ENCODE measurements at regions not wholly inside any gene's neighbourhood (a gene's known extent, or its start where the extent isn't known, plus 50 kb on each side); places are given as distances from the start of the nearest gene placed in this dataset.

DNA sequence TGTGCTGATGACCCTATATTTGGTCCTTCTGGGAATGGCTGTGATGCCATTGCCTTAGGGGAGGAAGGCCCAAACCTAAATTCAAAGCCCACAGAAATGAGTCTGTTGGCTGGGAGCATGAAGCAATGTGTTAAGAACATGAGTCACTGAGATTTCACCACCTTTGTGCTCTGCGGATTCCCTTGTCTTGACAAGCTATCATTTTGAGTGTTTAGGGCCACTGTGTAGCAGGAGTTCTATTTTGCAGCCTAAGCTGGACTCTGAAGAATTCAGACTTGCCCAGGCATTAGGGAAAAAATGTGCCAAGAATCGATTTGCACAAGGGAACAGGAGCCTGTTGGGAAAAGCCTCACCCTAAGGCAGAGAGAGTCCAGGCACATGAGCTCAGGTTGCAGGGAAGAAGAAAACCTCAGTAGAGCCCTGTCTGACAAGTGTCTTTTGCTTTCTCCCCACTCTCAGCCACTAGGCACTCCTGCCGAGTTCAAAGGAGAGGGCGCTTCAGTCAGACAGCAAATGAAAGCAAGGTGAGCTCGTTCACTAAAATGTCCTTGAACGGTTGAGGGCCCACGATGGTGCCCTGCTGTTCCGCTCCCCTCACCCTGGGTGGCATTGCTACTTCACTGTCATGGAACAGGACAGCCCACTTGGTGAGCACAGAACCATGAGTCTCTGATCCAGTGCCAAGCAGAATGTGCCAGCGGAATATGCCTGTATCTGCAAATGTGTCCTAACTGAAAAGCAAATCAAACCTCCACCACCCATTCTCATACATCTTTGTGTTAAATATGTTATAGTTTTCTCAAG lies 93.6 kb downstream of the PRLHR start:
- no peak for TF ChIP-seq MAX (IDR thresholded peaks at IDR 0.05)
- peak; percentile 12; the same call in 1 of the 2 replicates for TF ChIP-seq NFIC (IDR thresholded peaks at IDR 0.05)

DNA sequence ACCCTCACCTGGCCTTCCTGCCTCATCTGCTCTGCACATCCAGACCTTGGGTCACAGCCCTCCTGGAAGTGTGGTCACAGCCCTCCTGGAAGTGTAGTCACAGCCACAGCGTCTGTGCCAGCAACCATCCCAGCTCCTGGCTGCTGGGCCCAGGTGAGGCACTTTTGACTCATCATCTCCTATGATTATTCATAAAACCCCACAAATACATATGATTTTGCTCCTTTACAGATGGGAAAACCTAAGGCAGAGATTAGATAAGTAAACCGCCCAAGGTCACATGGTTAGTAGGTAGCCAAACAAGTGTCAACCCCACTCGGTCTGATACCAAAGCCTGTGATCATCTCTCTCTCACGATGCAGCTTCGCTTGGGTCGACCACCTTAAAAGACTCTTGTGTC lies 94.3 kb downstream of the PRLHR start:
- TF ChIP-seq, protein P1, sequence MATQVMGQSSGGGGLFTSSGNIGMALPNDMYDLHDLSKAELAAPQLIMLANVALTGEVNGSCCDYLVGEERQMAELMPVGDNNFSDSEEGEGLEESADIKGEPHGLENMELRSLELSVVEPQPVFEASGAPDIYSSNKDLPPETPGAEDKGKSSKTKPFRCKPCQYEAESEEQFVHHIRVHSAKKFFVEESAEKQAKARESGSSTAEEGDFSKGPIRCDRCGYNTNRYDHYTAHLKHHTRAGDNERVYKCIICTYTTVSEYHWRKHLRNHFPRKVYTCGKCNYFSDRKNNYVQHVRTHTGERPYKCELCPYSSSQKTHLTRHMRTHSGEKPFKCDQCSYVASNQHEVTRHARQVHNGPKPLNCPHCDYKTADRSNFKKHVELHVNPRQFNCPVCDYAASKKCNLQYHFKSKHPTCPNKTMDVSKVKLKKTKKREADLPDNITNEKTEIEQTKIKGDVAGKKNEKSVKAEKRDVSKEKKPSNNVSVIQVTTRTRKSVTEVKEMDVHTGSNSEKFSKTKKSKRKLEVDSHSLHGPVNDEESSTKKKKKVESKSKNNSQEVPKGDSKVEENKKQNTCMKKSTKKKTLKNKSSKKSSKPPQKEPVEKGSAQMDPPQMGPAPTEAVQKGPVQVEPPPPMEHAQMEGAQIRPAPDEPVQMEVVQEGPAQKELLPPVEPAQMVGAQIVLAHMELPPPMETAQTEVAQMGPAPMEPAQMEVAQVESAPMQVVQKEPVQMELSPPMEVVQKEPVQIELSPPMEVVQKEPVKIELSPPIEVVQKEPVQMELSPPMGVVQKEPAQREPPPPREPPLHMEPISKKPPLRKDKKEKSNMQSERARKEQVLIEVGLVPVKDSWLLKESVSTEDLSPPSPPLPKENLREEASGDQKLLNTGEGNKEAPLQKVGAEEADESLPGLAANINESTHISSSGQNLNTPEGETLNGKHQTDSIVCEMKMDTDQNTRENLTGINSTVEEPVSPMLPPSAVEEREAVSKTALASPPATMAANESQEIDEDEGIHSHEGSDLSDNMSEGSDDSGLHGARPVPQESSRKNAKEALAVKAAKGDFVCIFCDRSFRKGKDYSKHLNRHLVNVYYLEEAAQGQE (IDR thresholded peaks at IDR 0.05; ENCODE audit: low read depth): no peak
- TF ChIP-seq NFIC (IDR thresholded peaks at IDR 0.05): no peak
- TF ChIP-seq USF1 (IDR thresholded peaks at IDR 0.05): no peak
- no peak for TF ChIP-seq TAF1 (IDR thresholded peaks at IDR 0.05; ENCODE audit: low read depth)
- TF ChIP-seq YY1 (IDR thresholded peaks at IDR 0.05; ENCODE audit: low read depth): no peak
- no peak for TF ChIP-seq MAX (IDR thresholded peaks at IDR 0.05)
- no peak for TF ChIP-seq EP300 (IDR thresholded peaks at IDR 0.05; ENCODE audit: borderline replicate concordance)

DNA sequence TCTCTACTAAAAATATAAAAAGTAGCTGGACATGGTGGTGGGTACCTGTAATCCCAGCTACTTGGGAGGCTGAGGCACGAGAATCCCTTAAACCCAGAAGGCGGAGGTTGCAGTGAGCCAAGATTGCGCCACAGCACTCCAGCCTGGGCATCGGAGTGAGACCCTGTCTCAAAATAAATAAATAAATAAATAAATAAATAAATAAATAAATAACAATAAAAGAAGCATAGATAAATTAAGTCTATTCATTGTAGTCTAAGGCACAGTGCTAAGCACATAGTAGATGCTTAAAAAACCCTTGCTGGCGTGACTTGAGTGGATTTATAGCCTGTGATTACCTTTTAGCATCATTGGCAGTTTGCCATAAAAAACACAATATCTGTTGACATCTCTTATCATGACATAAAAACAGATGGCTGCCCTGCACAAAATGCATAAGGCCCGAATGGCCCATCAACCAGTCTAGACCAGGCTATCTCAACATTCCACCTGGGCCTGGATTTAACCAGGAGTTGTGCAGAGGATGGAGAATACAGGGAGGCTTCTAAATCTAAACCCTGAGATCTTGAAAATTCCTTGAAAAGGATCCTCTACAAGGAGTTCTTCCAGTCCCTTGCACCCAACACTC lies 94.9 kb downstream of the PRLHR start:
- TF ChIP-seq TEAD4 (IDR thresholded peaks at IDR 0.05) (no peak), CREB1 (IDR thresholded peaks at IDR 0.05; ENCODE audit: low read depth) (no peak), RAD21 (IDR thresholded peaks at IDR 0.05; ENCODE audit: low read depth) (no peak), CEBPB (IDR thresholded peaks at IDR 0.05) (no peak), EGR1 (IDR thresholded peaks at IDR 0.05) (no peak), EP300 (IDR thresholded peaks at IDR 0.05; ENCODE audit: borderline replicate concordance) (no peak)

- TF ChIP-seq, protein P1 (IDR thresholded peaks at IDR 0.05; ENCODE audit: low read depth): no peak
- TF ChIP-seq TEAD4 (IDR thresholded peaks at IDR 0.05) (no peak), YY1 (IDR thresholded peaks at IDR 0.05; ENCODE audit: low read depth) (no peak), FOXM1 (IDR thresholded peaks at IDR 0.05; ENCODE audit: borderline replicate concordance, low read depth) (no peak), CEBPB (IDR thresholded peaks at IDR 0.05) (no peak), TCF12 (IDR thresholded peaks at IDR 0.05; ENCODE audit: low read depth) (no peak), RAD21 (IDR thresholded peaks at IDR 0.05; ENCODE audit: low read depth) (no peak), MAX (IDR thresholded peaks at IDR 0.05) (no peak), NFIC (IDR thresholded peaks at IDR 0.05) (no peak), ZBTB7A (IDR thresholded peaks at IDR 0.05; ENCODE audit: low read depth) (no peak), EGR1 (IDR thresholded peaks at IDR 0.05) (no peak), USF1 (IDR thresholded peaks at IDR 0.05) (no peak), TAF1 (IDR thresholded peaks at IDR 0.05; ENCODE audit: low read depth) (no peak), EP300 (IDR thresholded peaks at IDR 0.05; ENCODE audit: borderline replicate concordance) (no peak), CREB1 (IDR thresholded peaks at IDR 0.05; ENCODE audit: low read depth) (no peak)
Observed at GRCh38 chr10:118499186-118499585, 96.3 kb downstream of the PRLHR start.

DNA sequence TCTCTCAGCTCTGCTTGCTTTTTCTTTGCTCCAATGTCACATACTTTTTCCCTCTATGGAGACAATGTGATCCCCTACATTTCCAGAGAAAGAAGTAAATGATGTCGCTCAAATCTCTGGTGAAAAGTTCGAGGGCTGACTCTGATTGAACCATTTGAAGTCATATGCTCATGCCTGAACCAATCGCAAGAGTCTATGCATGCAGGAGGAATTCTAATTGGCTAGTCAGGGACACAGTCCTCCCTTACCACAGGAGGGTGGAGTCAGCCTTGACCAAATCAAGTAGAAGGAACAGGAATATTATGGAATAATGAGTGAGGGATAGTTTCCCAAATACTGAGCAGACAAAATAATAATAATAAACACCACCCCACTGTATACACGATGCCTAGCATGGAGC lies 96.8 kb downstream of the PRLHR start:
- TF ChIP-seq CREB1 (IDR thresholded peaks at IDR 0.05; ENCODE audit: low read depth) (no peak), EP300 (IDR thresholded peaks at IDR 0.05; ENCODE audit: borderline replicate concordance) (no peak), FOXM1 (IDR thresholded peaks at IDR 0.05; ENCODE audit: borderline replicate concordance, low read depth) (no peak), YY1 (IDR thresholded peaks at IDR 0.05; ENCODE audit: low read depth) (no peak), RAD21 (IDR thresholded peaks at IDR 0.05; ENCODE audit: low read depth) (no peak), TAF1 (IDR thresholded peaks at IDR 0.05; ENCODE audit: low read depth) (no peak), TEAD4 (IDR thresholded peaks at IDR 0.05) (no peak)

- TF ChIP-seq TCF12 (IDR thresholded peaks at IDR 0.05; ENCODE audit: low read depth) (no peak), ZBTB7A (IDR thresholded peaks at IDR 0.05; ENCODE audit: low read depth) (no peak), USF1 (IDR thresholded peaks at IDR 0.05) (no peak), MAX (IDR thresholded peaks at IDR 0.05) (no peak), CEBPB (IDR thresholded peaks at IDR 0.05) (no peak), TAF1 (IDR thresholded peaks at IDR 0.05; ENCODE audit: low read depth) (no peak), YY1 (IDR thresholded peaks at IDR 0.05; ENCODE audit: low read depth) (no peak), EGR1 (IDR thresholded peaks at IDR 0.05) (no peak), FOXM1 (IDR thresholded peaks at IDR 0.05; ENCODE audit: borderline replicate concordance, low read depth) (no peak), NFIC (IDR thresholded peaks at IDR 0.05) (no peak), RAD21 (IDR thresholded peaks at IDR 0.05; ENCODE audit: low read depth) (no peak)
- TF ChIP-seq, protein P1 (IDR thresholded peaks at IDR 0.05; ENCODE audit: low read depth): no peak
Observed at GRCh38 chr10:118497227-118497626, 98.2 kb downstream of the PRLHR start.
